HCT116 (cell line): ENCODE measurements at regions not wholly inside any gene's neighbourhood (a gene's known extent, or its start where the extent isn't known, plus 50 kb on each side); places are given as distances from the start of the nearest gene placed in this dataset.

Experiments
- ATAC-seq: fragments of 200-7000 bp; cut with Tn5 transposase; 2 replicates; pipeline ENCODE4 v1.9.1; 2020; ENCODE audit warnings: mild to moderate bottlenecking, moderate library complexity
- BruUV-seq: library from RNA; stranded (reverse); fragments of 400-500 nt; replicated peaks from 2 replicates; lab custom pipeline; 2021; lab: Mats Ljungman, UMichigan
- CTCF ChIA-PET: fragments of 300-600 bp; sonication (Branson Sonifier 250); formaldehyde crosslinking; loops from one replicate; lab custom pipeline; 2021; ENCODE audit warnings: antibody characterized with exemption; lab: Charles Lee
- POLR2A ChIA-PET: fragments of 300-600, 350-600 bp; sonication (Branson Sonifier 250); formaldehyde crosslinking; loops from one replicate; lab custom pipeline; 2021; ENCODE audit warnings: antibody characterized with exemption; lab: Charles Lee
- RAD21 ChIA-PET, 2 experiments: fragments of 300-600 bp; sonication (Branson Sonifier 250); formaldehyde crosslinking; loops; one replicate each; lab custom pipeline; 2023; ENCODE audit warnings: low total read pairs in 2 of 2; ENCODE audit not compliant: uncharacterized antibody in 2 of 2, unreplicated experiment in 2 of 2, low non-redundant PET in 1 of 2; lab: Charles Lee
- DNase-seq: peaks from one replicate; pipeline ENCODE4 v3.0.0-alpha.2; 2010; ENCODE audit warnings: low read depth, low spot score
- H2AFZ ChIP-seq: fragments of 200-600 bp; shearing (Covaris generic), sonication (generic); 2 replicates; pipeline ENCODE4 v1.6.1; 2017; ENCODE audit warnings: low read depth, mixed run types, mixed read lengths, antibody characterized with exemption, low read length; ENCODE audit not compliant: poor library complexity, severe bottlenecking
- H3K27ac ChIP-seq: 2 replicates; pipeline ENCODE4 v1.5.1; 2012; ENCODE audit warnings: low read depth, low read length
- H3K27me3 ChIP-seq: fragments of 200-600 bp; sonication (generic); 2 replicates; pipeline ENCODE4 v1.6.1; 2016; ENCODE audit warnings: mixed run types, low read length, mixed read lengths; ENCODE audit not compliant: insufficient read depth
- H3K36me3 ChIP-seq, 2 experiments: fragments of 200-500 bp in 1 of 2; fragments of 200-600 bp in 1 of 2; sonication (Bioruptor generic) in 1 of 2; sonication (generic) in 1 of 2; 2 replicates each; pipeline versions ENCODE4 v1.5.1 to v1.6.1; 2014 to 2016; ENCODE audit warnings: low read length in 2 of 2, inconsistent platforms in 1 of 2, mixed read lengths in 1 of 2, mixed run types in 1 of 2; ENCODE audit not compliant: insufficient read depth in 2 of 2, control insufficient read depth in 1 of 2
- H3K4me1 ChIP-seq, 2 experiments: fragments of 200-600 bp in 1 of 2; sonication (generic) in 1 of 2; 2 replicates each; pipeline versions ENCODE4 v1.5.1 to v1.6.1; 2012 to 2017; ENCODE audit warnings: low read length in 2 of 2, inconsistent platforms in 1 of 2, mild to moderate bottlenecking in 1 of 2, mixed read lengths in 1 of 2, mixed run types in 1 of 2, moderate library complexity in 1 of 2; ENCODE audit not compliant: insufficient read depth in 2 of 2, control insufficient read depth in 1 of 2
- H3K4me2 ChIP-seq: fragments of 200-600 bp; sonication (generic); 2 replicates; pipeline ENCODE4 v1.6.1; 2017; ENCODE audit warnings: mixed run types, low read length, mixed read lengths
- H3K4me3 ChIP-seq, 2 experiments: fragments of 200-600 bp in 1 of 2; sonication (generic) in 1 of 2; replicated peaks in 1 of 2; 2 replicates each; pipeline ENCODE4 v1.5.1; 2011 to 2016; ENCODE audit warnings: low read length in 2 of 2, control low read depth in 1 of 2, low read depth in 1 of 2, mild to moderate bottlenecking in 1 of 2, mixed read lengths in 1 of 2, mixed run types in 1 of 2
- H3K79me2 ChIP-seq: fragments of 200-600 bp; sonication (generic); 2 replicates; pipeline ENCODE4 v1.6.1; 2017; ENCODE audit warnings: mild to moderate bottlenecking, mixed run types, low read length, moderate library complexity, mixed read lengths; ENCODE audit not compliant: insufficient read depth
- H3K9ac ChIP-seq: fragments of 200-600 bp; sonication (generic); 2 replicates; pipeline ENCODE4 v1.6.1; 2016; ENCODE audit warnings: low read length, mixed read lengths
- H3K9me2 ChIP-seq: fragments of 200-600 bp; sonication (generic), shearing (Covaris generic); 2 replicates; pipeline ENCODE4 v1.6.1; 2017; ENCODE audit warnings: mixed run types, mild to moderate bottlenecking, moderate library complexity; ENCODE audit not compliant: insufficient read depth
- H3K9me3 ChIP-seq, 2 experiments: fragments of 200-500 bp in 1 of 2; fragments of 200-600 bp in 1 of 2; sonication (Bioruptor generic) in 1 of 2; sonication (generic) in 1 of 2; 2 replicates each; pipeline ENCODE4 v1.6.1; 2014 to 2017; ENCODE audit warnings: low read length in 2 of 2, mixed read lengths in 2 of 2, inconsistent platforms in 1 of 2, low read depth in 1 of 2, mild to moderate bottlenecking in 1 of 2, mixed run types in 1 of 2, moderate library complexity in 1 of 2; ENCODE audit not compliant: control insufficient read depth in 1 of 2, insufficient read depth in 1 of 2
- H4K20me1 ChIP-seq: fragments of 200-600 bp; sonication (generic), shearing (Covaris generic); 2 replicates; pipeline ENCODE4 v1.6.1; 2017; ENCODE audit warnings: mixed run types, mild to moderate bottlenecking, moderate library complexity; ENCODE audit not compliant: insufficient read depth
- CBX3 ChIP-seq: IDR thresholded peaks from 2 replicates; pipeline ENCODE4 v1.6.1; 2012; ENCODE audit warnings: low read depth
- CEBPB ChIP-seq: IDR thresholded peaks from 2 replicates; pipeline ENCODE4 v1.6.1; 2012; ENCODE audit warnings: low read depth
- EZH2 ChIP-seq: fragments of 200-600 bp; sonication (generic); IDR thresholded peaks from 2 replicates; pipeline ENCODE4 v1.6.1; 2017; ENCODE audit warnings: antibody characterized with exemption, mixed run types
- RAD21 ChIP-seq: IDR thresholded peaks from 2 replicates; pipeline ENCODE4 v1.6.1; 2012; ENCODE audit warnings: low read depth, mild to moderate bottlenecking
- SRF ChIP-seq: IDR thresholded peaks from 2 replicates; pipeline ENCODE4 v1.6.1; 2012; ENCODE audit warnings: low read depth
- TCF7L2 ChIP-seq: IDR thresholded peaks from 2 replicates; pipeline ENCODE4 v1.7.0; 2011; ENCODE audit warnings: borderline replicate concordance, inconsistent platforms; ENCODE audit not compliant: insufficient read depth, insufficient read length; ENCODE audit errors: extremely low read depth
- YY1 ChIP-seq: IDR thresholded peaks from 2 replicates; pipeline ENCODE4 v1.6.1; 2011; ENCODE audit warnings: low read length, low read depth, moderate library complexity, mild to moderate bottlenecking; ENCODE audit not compliant: insufficient replicate concordance; ENCODE audit errors: extremely low read depth
- intact Hi-C: fragments of 100-400 bp; cut with micrococcal nuclease; formaldehyde crosslinking; loops from 2 replicates; pipeline ENCODE4 v1.10.0; 2022
- TF ChIP-seq, protein P1 (sequence below), 3 experiments: fragments of 200-600 bp in 1 of 3; sonication (generic) in 1 of 3; IDR thresholded peaks in 2 of 3; conservative IDR thresholded peaks in 1 of 3; 2 replicates each; pipeline ENCODE4 v1.5.1; 2012 to 2017; ENCODE audit warnings: low read depth in 2 of 3, low read length in 2 of 3, antibody characterized with exemption in 1 of 3, borderline replicate concordance in 1 of 3, control low read depth in 1 of 3, mild to moderate bottlenecking in 1 of 3, mixed read lengths in 1 of 3, mixed run types in 1 of 3, moderate library complexity in 1 of 3; ENCODE audit not compliant: insufficient read depth in 1 of 3
- TF ChIP-seq, protein P2 (sequence below): IDR thresholded peaks from 2 replicates; pipeline ENCODE4 v1.6.1; 2012
- TF ChIP-seq, protein P3 (sequence below): IDR thresholded peaks from 2 replicates; pipeline ENCODE4 v1.6.1; 2012; ENCODE audit warnings: low read depth

DNA sequence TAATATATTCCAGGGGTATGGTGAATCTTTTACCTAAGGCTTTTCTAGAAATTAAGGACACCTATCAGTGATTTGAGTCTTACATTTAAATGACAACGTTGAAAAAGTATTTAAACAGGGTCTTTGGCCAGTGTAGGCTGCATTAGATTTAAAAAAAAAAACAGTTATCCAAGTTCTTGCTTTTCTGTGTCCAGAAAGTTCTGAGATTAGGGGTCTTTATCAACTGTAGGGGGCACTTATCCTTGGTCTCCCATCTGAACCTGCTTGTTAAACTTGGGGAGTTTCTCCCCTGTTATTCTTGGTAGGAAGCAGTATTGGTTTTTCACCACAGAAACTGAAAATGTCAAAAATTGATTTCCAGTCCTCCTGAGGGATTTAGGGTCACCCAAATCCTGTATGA is 155.9 kb upstream of the ZNF217 start:
- H3K4me3 ChIP-seq = no peak overlapping the region
- H3K36me3 ChIP-seq = no peaks in the 10 kb centered on the region
- H4K20me1 ChIP-seq = no peaks in the 10 kb centered on the region
- no peak overlapping the region for H3K4me2 ChIP-seq
- H3K9ac ChIP-seq = no peak overlapping the region
- no peaks in the 10 kb centered on the region for H3K9me3 ChIP-seq
- ATAC-seq (no peak), DNase-seq (no peak)
- no peaks in the 10 kb centered on the region for H3K9me2 ChIP-seq
- intact Hi-C loops = no loop called here
- no peak overlapping the region for H3K27ac ChIP-seq
- POLR2A ChIA-PET = no interaction called here
- H3K27me3 ChIP-seq = no peaks in the 10 kb centered on the region
- BruUV-seq = no TSS peak
- H2AFZ ChIP-seq = peak overlapping the region; percentile 4
- RAD21 ChIA-PET = no interaction called here
- no peak for TF ChIP-seq CEBPB
- no peak for TF ChIP-seq RAD21
- TF ChIP-seq, protein P1, sequence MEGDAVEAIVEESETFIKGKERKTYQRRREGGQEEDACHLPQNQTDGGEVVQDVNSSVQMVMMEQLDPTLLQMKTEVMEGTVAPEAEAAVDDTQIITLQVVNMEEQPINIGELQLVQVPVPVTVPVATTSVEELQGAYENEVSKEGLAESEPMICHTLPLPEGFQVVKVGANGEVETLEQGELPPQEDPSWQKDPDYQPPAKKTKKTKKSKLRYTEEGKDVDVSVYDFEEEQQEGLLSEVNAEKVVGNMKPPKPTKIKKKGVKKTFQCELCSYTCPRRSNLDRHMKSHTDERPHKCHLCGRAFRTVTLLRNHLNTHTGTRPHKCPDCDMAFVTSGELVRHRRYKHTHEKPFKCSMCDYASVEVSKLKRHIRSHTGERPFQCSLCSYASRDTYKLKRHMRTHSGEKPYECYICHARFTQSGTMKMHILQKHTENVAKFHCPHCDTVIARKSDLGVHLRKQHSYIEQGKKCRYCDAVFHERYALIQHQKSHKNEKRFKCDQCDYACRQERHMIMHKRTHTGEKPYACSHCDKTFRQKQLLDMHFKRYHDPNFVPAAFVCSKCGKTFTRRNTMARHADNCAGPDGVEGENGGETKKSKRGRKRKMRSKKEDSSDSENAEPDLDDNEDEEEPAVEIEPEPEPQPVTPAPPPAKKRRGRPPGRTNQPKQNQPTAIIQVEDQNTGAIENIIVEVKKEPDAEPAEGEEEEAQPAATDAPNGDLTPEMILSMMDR (IDR thresholded peaks at IDR 0.05 in 2 of 3, conservative IDR thresholded peaks at IDR 0.05 in 1 of 3; ENCODE audit: borderline replicate concordance in 1 of 3, insufficient read depth in 1 of 3, low read depth in 2 of 3, low read length in 2 of 3) = 0 out of 6 replicates have a peak, but pooled peaks of 1 of the 3 experiments have one; percentile 7
- TF ChIP-seq, all 23 proteins: peak for 1
- CTCF ChIA-PET = no interaction called here
- Histone ChIP-seq H3K4me1 (peaks cover 43 to 57% of the 10 kb centered on the region in 2 experiments), H3K79me2 (no peaks in the 10 kb centered on the region)

DNA sequence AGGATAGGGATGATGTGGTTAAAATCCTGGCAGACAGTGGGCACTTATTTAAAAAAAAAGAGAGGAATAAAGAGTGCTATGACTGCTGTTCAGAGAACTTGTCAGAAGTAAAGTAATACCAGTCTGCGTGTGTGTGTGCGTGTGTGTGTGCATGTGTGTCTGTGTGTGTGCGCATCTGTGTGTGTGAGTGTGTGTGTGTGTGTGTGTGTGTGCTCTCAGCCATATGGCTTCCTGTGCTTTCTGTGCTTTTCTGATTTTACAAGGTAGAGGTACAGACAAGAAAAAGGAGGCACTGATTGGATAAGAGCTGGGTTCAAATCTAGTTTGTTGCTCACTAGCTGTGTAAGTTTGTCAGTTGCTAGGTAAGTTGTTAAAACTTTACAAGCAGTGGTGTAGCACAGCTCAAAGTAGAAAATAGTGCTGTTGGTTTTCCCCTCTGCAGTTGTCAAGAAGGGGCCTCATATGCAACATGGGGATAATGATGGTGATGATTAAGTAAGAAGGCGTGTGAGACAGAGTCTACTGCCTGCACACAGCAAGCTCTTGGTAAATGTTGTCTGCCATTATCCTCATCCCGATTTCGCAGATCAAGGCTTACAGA is 155.3 kb upstream of the ZNF217 start:
- Histone ChIP-seq H3K4me3 (no peak overlapping the region), H4K20me1 (no peaks in the 10 kb centered on the region), H3K36me3 (no peaks in the 10 kb centered on the region), H3K79me2 (no peaks in the 10 kb centered on the region), H3K27me3 (no peaks in the 10 kb centered on the region), H3K9ac (no peak overlapping the region), H3K27ac (no peak overlapping the region), H3K9me2 (no peaks in the 10 kb centered on the region), H3K4me1 (peaks cover 38 to 51% of the 10 kb centered on the region in 2 experiments), H3K4me2 (no peak overlapping the region; the same call in 1 of the 2 replicates), H2AFZ (peak overlapping the region; percentile 36), H3K9me3 (no peaks in the 10 kb centered on the region)
- RAD21 ChIA-PET = no interaction called here
- DNase-seq (no peak), ATAC-seq (no peak)
- CTCF ChIA-PET = interaction anchor here (1.3 kb wide), 1 partner anchor 167 kb away, joined by 3 read pairs; no protein-coding TSS in a partner anchor
- intact Hi-C loops = no loop called here
- BruUV-seq = no TSS peak
- POLR2A ChIA-PET = interaction anchor here (0.6 to 1.5 kb wide), 2 partner anchors 26 to 126 kb away, joined by 3 read pairs; no protein-coding TSS in a partner anchor
- no peak for TF ChIP-seq TCF7L2
- TF ChIP-seq CBX3 = no peak
- no peak for TF ChIP-seq RAD21
- TF ChIP-seq SRF = no peak
- TF ChIP-seq, protein P2, sequence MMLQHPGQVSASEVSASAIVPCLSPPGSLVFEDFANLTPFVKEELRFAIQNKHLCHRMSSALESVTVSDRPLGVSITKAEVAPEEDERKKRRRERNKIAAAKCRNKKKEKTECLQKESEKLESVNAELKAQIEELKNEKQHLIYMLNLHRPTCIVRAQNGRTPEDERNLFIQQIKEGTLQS = no peak
- no peak for TF ChIP-seq EZH2
- TF ChIP-seq, protein P3, sequence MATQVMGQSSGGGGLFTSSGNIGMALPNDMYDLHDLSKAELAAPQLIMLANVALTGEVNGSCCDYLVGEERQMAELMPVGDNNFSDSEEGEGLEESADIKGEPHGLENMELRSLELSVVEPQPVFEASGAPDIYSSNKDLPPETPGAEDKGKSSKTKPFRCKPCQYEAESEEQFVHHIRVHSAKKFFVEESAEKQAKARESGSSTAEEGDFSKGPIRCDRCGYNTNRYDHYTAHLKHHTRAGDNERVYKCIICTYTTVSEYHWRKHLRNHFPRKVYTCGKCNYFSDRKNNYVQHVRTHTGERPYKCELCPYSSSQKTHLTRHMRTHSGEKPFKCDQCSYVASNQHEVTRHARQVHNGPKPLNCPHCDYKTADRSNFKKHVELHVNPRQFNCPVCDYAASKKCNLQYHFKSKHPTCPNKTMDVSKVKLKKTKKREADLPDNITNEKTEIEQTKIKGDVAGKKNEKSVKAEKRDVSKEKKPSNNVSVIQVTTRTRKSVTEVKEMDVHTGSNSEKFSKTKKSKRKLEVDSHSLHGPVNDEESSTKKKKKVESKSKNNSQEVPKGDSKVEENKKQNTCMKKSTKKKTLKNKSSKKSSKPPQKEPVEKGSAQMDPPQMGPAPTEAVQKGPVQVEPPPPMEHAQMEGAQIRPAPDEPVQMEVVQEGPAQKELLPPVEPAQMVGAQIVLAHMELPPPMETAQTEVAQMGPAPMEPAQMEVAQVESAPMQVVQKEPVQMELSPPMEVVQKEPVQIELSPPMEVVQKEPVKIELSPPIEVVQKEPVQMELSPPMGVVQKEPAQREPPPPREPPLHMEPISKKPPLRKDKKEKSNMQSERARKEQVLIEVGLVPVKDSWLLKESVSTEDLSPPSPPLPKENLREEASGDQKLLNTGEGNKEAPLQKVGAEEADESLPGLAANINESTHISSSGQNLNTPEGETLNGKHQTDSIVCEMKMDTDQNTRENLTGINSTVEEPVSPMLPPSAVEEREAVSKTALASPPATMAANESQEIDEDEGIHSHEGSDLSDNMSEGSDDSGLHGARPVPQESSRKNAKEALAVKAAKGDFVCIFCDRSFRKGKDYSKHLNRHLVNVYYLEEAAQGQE = no peak
- TF ChIP-seq YY1 = no peak
